Sigmoid colon (tissue), 4 donors: ENCODE measurements at regions not wholly inside any gene's neighbourhood (a gene's known extent, or its start where the extent isn't known, plus 50 kb on each side); places are given as distances from the start of the nearest gene placed in this dataset.

Experiments
- POLR2A ChIP-seq, 2 donors: fragments of 450-650 bp; IDR thresholded peaks; one replicate each; pipeline ENCODE4 v1.6.1; 2016; ENCODE audit warnings: antibody characterized with exemption in 2 of 2, mild to moderate bottlenecking in 2 of 2, moderate library complexity in 2 of 2
- POLR2AphosphoS5 ChIP-seq, 4 donors: sonication (generic); formaldehyde crosslinking; IDR thresholded peaks; one replicate each; pipeline ENCODE4 v1.6.1; 2017; ENCODE audit warnings: antibody characterized with exemption in 4 of 4
- TF ChIP-seq, protein P1 (sequence below), 4 experiments: fragments of 450-650 bp in 3 of 4; fragments of 200-600 bp in 1 of 4; IDR thresholded peaks; one replicate each; pipeline ENCODE4 v1.5.1; 2016 to 2019; ENCODE audit warnings: antibody characterized with exemption in 4 of 4, mild to moderate bottlenecking in 3 of 4, moderate library complexity in 2 of 4

DNA sequence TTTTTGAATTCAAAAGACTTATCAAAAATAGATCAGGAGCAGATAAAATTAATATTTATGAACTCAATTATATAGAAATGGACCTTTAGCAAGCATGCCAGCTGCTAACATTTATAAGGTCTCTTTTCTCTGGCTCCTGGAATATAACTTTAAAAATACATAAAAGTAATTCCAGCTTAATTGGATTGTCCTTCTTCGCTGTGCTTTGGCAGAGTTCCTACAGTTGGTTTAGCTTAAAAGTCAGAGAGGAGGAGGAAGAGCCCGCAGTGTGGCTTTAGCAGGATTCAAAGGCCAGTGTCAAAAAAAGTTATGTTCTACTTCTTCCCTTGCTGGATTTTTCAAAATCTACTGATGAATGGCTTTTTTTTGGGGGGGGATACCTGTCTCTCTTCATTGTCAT, 1484.9 kb upstream of the TMEM132C start:
- TF ChIP-seq POLR2A (IDR thresholded peaks at IDR 0.05) (no peak), POLR2AphosphoS5 (IDR thresholded peaks at IDR 0.05) (no peak)
- TF ChIP-seq, protein P1, sequence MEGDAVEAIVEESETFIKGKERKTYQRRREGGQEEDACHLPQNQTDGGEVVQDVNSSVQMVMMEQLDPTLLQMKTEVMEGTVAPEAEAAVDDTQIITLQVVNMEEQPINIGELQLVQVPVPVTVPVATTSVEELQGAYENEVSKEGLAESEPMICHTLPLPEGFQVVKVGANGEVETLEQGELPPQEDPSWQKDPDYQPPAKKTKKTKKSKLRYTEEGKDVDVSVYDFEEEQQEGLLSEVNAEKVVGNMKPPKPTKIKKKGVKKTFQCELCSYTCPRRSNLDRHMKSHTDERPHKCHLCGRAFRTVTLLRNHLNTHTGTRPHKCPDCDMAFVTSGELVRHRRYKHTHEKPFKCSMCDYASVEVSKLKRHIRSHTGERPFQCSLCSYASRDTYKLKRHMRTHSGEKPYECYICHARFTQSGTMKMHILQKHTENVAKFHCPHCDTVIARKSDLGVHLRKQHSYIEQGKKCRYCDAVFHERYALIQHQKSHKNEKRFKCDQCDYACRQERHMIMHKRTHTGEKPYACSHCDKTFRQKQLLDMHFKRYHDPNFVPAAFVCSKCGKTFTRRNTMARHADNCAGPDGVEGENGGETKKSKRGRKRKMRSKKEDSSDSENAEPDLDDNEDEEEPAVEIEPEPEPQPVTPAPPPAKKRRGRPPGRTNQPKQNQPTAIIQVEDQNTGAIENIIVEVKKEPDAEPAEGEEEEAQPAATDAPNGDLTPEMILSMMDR (IDR thresholded peaks at IDR 0.05) = no peak
